Omental fat pad (tissue), 3 donors: ENCODE measurements at regions not wholly inside any gene's neighbourhood (a gene's known extent, or its start where the extent isn't known, plus 50 kb on each side); places are given as distances from the start of the nearest gene placed in this dataset.
"Not testable (repeated sequence)": the region's sequence is repeated elsewhere in the genome, so short reads cannot be mapped to it uniquely, and the experiment has no call there.

Experiments
- ATAC-seq: fragments of 150-250 bp; one replicate; pipeline ENCODE4 v1.9.1; 2016; ENCODE audit warnings: mild to moderate bottlenecking, moderate library complexity; ENCODE audit not compliant: low FRiP score
- DNase-seq: peaks from one replicate; pipeline ENCODE4 v3.0.0-alpha.2; 2019; ENCODE audit warnings: low spot score
- CTCF ChIP-seq, 3 donors: fragments of 450-650 bp; IDR thresholded peaks; one replicate each; pipeline ENCODE4 v1.5.1; 2016 to 2017; ENCODE audit warnings: antibody characterized with exemption in 3 of 3, mild to moderate bottlenecking in 3 of 3, moderate library complexity in 2 of 3

- ATAC-seq, result no peak
Measured at GRCh38 chr5:32935283-32935682, 224.2 kb downstream of the NPR3 start.

GRCh38 chr5:32936329-32936728 lies 225.2 kb downstream of the NPR3 start:
- ATAC-seq (no peak), DNase-seq (no peak)
- no peak for TF ChIP-seq CTCF (IDR thresholded peaks at IDR 0.05)

More at GRCh38 chr5:32935283-32935682, 224.2 kb downstream of the NPR3 start:
- DNase-seq, result no peak
- no peak for TF ChIP-seq CTCF (IDR thresholded peaks at IDR 0.05)

GRCh38 chr5:32942225-32942989 lies 231.3 kb downstream of the NPR3 start:
- no peak for TF ChIP-seq CTCF (IDR thresholded peaks at IDR 0.05)
- DNase-seq (no peak), ATAC-seq (no peak)

- DNase-seq, result no peak
- TF ChIP-seq CTCF (IDR thresholded peaks at IDR 0.05), result no peak
- no peak for ATAC-seq
Measured at GRCh38 chr5:32949286-32949970, 238.3 kb downstream of the NPR3 start.

GRCh38 chr5:32951003-32951402 lies 239.9 kb downstream of the NPR3 start:
- ATAC-seq (no peak), DNase-seq (no peak)
- TF ChIP-seq CTCF (IDR thresholded peaks at IDR 0.05), result no peak

GRCh38 chr5:32951878-32952277 lies 240.8 kb downstream of the NPR3 start:
- TF ChIP-seq CTCF (IDR thresholded peaks at IDR 0.05), result no peak
- DNase-seq (no peak), ATAC-seq (no peak)

GRCh38 chr5:32952421-32952820 lies 241.3 kb downstream of the NPR3 start:
- ATAC-seq, DNase-seq: not testable (repeated sequence)
